ENCODE measurements at regions not wholly inside any gene's neighbourhood (a gene's known extent, or its start where the extent isn't known, plus 50 kb on each side); places are given as distances from the start of the nearest gene placed in this dataset.

DNA sequence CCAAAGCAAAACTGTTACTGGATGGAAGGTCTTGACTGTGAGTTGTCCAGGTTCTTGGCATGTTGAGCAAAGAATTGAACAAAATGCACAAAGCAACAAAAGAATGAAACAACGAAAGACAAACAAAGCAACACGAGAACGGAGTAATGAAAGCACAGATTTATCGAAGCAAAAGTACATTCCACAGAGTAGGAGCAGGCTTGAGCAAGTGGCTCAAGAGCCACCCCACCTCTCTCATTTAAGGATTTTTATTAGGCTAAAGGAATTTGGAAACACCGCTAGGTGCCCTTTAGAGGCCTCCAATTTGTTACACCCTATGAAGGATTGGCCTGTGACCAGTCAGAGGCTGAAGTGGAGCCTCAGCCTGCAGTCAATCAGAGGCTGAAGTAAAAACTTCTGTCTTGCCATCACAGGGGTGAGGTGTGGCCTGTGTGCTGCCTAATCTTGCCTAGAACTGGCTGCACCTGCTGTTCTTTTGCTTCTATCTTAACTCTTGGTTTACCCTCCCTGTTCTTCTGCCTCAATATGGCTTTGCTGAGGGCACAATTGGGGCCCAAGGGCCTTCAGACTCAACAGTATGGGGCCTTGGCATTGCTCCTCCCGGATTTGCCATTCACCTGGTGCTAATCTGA, 59.4 kb upstream of the FTH1 start:
- Mint-ChIP-seq H3K27me3 (ENCODE audit: low read depth, poor library complexity) (peaks cover 2% of the 10 kb centered on the region), H3K36me3 (ENCODE audit: low read depth) (no peaks in the 10 kb centered on the region), H3K4me3 (no peak overlapping the region), H3K9me3 (peaks cover 35% of the 10 kb centered on the region), H3K4me1 (peaks cover 5% of the 10 kb centered on the region), H3K27ac (no peak overlapping the region)
- DNase-seq = no peak
- TF ChIP-seq, protein P1, sequence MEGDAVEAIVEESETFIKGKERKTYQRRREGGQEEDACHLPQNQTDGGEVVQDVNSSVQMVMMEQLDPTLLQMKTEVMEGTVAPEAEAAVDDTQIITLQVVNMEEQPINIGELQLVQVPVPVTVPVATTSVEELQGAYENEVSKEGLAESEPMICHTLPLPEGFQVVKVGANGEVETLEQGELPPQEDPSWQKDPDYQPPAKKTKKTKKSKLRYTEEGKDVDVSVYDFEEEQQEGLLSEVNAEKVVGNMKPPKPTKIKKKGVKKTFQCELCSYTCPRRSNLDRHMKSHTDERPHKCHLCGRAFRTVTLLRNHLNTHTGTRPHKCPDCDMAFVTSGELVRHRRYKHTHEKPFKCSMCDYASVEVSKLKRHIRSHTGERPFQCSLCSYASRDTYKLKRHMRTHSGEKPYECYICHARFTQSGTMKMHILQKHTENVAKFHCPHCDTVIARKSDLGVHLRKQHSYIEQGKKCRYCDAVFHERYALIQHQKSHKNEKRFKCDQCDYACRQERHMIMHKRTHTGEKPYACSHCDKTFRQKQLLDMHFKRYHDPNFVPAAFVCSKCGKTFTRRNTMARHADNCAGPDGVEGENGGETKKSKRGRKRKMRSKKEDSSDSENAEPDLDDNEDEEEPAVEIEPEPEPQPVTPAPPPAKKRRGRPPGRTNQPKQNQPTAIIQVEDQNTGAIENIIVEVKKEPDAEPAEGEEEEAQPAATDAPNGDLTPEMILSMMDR (IDR thresholded peaks at IDR 0.05) = no peak

DNA sequence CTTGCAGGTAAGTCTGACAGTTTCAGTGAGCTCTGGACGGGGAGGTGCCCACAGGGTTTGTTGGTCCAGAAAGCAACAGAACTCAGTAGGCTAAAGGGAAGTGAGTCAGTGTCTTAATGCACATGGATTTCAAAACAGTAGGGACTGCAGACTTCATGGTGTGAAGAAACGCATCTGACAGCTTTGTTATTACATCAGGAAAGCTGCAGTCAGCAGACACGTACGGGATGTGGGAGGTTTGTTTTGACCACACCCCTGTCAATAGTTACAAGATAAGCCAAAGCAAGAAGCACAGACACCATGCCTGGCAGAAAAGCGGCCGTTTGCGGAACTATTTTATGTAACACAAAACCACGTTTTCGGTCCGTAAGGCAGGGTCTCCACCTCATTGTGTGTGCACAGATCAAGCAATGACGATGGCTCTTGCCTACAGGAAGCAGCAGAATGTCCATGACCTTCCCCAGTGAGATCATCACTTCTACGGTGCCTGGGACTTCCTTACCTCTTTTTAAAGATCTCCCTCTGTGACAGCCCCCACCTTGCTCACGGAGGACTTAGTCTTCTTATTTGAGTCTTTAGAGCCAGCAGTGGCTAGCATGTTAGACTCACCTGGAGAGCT, 58.2 kb upstream of the FTH1 start:
- peaks cover 2% of the 10 kb centered on the region for H3K27me3 Mint-ChIP-seq (ENCODE audit: low read depth, poor library complexity)
- TF ChIP-seq, protein P1 (IDR thresholded peaks at IDR 0.05) = no peak
- no peak for DNase-seq
- peaks cover 5% of the 10 kb centered on the region for H3K4me1 Mint-ChIP-seq
- H3K9me3 Mint-ChIP-seq = peaks cover 48% of the 10 kb centered on the region
- no peak overlapping the region for H3K27ac Mint-ChIP-seq
- H3K4me3 Mint-ChIP-seq = no peak overlapping the region
- H3K36me3 Mint-ChIP-seq (ENCODE audit: low read depth) = peaks cover 7% of the 10 kb centered on the region

DNA sequence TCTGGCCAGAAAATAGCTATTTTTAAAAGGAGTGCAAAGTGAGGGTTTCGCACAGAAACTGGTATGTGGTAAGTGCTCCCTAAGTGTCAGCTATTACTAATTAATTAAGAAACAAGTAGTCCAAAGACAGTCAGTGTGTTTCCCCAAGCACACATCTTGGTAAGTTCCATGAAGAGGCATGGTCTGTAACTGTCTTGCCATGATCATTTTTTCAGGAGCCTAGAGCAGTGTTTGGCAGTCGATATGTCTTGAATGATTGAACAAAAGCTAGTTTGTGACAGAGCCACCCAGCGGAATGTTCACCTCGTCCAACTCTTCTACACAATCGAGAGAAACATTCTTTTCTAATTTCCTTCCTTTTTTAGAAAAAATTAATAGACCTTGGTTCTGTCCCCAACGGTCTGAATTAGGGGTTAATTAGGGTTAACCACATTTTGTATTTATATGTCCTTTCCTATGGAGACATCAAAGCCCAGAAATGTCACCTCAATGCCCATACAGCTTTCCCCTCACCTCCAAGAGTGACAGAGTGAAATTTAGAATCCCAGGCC, 57.6 kb upstream of the FTH1 start:
- Mint-ChIP-seq H3K27me3 (ENCODE audit: low read depth, poor library complexity) (peaks cover 2% of the 10 kb centered on the region), H3K36me3 (ENCODE audit: low read depth) (peaks cover 7% of the 10 kb centered on the region), H3K4me1 (peaks cover 5% of the 10 kb centered on the region), H3K9me3 (peaks cover 53% of the 10 kb centered on the region), H3K4me3 (no peak overlapping the region), H3K27ac (no peak overlapping the region)
- TF ChIP-seq, protein P1 (IDR thresholded peaks at IDR 0.05) = no peak
- no peak for DNase-seq

DNA sequence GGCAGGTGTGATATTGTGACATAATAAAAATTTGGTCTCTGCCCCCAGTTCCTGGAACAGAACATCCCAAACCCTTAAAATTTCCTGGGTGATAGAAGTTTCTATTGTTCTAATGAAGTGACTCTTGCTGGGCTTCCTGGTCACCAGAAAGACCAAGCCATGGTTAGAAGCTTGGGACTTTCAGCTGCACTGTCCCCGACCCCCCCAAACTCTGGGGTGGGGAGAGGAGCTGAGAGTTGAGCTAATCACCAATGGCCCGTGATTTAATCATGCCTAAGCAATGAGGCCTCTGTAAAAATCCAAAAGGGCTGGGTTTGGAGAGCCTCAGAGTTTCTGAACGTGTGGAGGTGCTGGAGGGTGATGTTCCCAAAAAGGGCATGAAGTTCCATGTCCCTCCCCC, 54.8 kb upstream of the FTH1 start:
- H3K27ac Mint-ChIP-seq = no peak overlapping the region
- no peak overlapping the region for H3K4me3 Mint-ChIP-seq
- H3K27me3 Mint-ChIP-seq (ENCODE audit: low read depth, poor library complexity) = peaks cover 2% of the 10 kb centered on the region
- H3K9me3 Mint-ChIP-seq = peaks cover 48% of the 10 kb centered on the region
- TF ChIP-seq, protein P1 (IDR thresholded peaks at IDR 0.05) = no peak
- H3K4me1 Mint-ChIP-seq = peaks cover 20% of the 10 kb centered on the region
- DNase-seq = no peak
- H3K36me3 Mint-ChIP-seq (ENCODE audit: low read depth) = peaks cover 11% of the 10 kb centered on the region

DNA sequence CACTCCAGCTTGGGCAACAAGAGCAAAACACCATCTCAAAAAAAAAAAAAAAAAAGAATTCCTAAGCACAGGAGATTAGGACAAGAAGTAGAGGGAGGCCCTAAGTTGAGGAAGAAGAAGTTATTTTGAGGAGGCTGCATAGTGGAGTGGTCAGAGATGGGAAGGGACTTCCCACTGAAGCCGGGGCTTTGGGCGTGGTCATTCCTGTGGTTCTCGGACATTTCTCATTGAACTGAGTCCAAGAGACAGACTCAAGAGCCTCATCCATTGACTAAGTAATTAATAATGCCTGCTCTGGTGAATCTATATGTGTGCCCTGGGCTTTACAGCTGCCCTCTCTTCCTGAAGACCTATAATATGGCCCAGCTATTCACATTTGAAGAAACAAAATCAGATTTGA, 53.2 kb upstream of the FTH1 start:
- Mint-ChIP-seq H3K27ac (no peak overlapping the region), H3K36me3 (ENCODE audit: low read depth) (peaks cover 11% of the 10 kb centered on the region), H3K4me1 (peaks cover 25% of the 10 kb centered on the region), H3K4me3 (no peak overlapping the region), H3K27me3 (ENCODE audit: low read depth, poor library complexity) (peaks cover 2% of the 10 kb centered on the region), H3K9me3 (peaks cover 37% of the 10 kb centered on the region)
- TF ChIP-seq, protein P1 (IDR thresholded peaks at IDR 0.05) = no peak
- no peak for DNase-seq
